SK-N-MC (cell line): ENCODE measurements at regions not wholly inside any gene's neighbourhood (a gene's known extent, or its start where the extent isn't known, plus 50 kb on each side); places are given as distances from the start of the nearest gene placed in this dataset.

Experiments
- EZH2 ChIP-seq: fragments of 200-600 bp; sonication (generic); IDR thresholded peaks from one replicate; pipeline ENCODE4 v1.6.1; 2017; ENCODE audit warnings: antibody characterized with exemption
- FOXP2 ChIP-seq: optimal IDR thresholded peaks from 2 replicates; pipeline ENCODE3; 2011; ENCODE audit warnings: mild to moderate bottlenecking, moderate library complexity; ENCODE audit not compliant: insufficient read depth; ENCODE audit errors: extremely low read length, control extremely low read depth
- POLR2AphosphoS5 ChIP-seq: IDR thresholded peaks from 2 replicates; pipeline ENCODE4 v1.6.1; 2012; ENCODE audit warnings: mild to moderate bottlenecking, low read depth, low read length, borderline replicate concordance

GRCh38 chr4:137425281-137425680 lies 107.0 kb downstream of the PCDH18 start:
- TF ChIP-seq EZH2 (no peak), POLR2AphosphoS5 (no peak), FOXP2 (no peak)
